ENCODE measurements at regions not wholly inside any gene's neighbourhood (a gene's known extent, or its start where the extent isn't known, plus 50 kb on each side); places are given as distances from the start of the nearest gene placed in this dataset.

DNA sequence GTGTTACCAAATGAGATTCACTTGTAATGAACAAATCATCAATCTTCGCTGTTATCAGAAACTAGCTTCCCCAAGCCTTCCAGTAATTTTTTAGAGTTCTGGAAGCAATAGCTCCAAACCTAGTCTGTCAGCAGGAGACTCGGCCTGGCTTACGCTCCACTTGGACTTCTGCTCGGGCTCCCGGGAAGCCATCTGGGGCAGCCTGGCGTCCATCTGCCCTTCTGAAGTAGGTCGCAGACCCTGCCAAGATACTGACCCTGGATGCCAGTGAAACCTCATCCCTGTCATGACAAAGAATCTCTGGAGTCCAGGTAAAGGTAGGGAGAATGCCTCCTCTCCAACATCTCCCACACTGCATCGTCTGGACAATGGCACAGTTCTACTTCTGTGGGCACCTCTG, 493.8 kb upstream of the ZFP42 start:
- no peak overlapping the region for H2BK20ac ChIP-seq (ENCODE audit: low read length)
- H3K23ac ChIP-seq (ENCODE audit: insufficient read length), result no peak overlapping the region
- DNase-seq (ENCODE audit: low read depth in 1 of 2, low spot score in 2 of 2) (no peak), FAIRE-seq (no peak)
- no peaks in the 10 kb centered on the region for H3K79me1 ChIP-seq (ENCODE audit: low read depth, low read length)
- H3K56ac ChIP-seq (replicated peaks; ENCODE audit: insufficient read length, low read depth, low read length), result no peak overlapping the region
- H3K9ac ChIP-seq (replicated peaks in 1 of 4; ENCODE audit: extremely low read depth in 1 of 4, low read depth in 3 of 4, low read length in 3 of 4), result no peak overlapping the region
- H4K91ac ChIP-seq (replicated peaks; ENCODE audit: insufficient read length, low read length), result no peak overlapping the region
- no peaks in the 10 kb centered on the region for H3K79me2 ChIP-seq (ENCODE audit: control insufficient read depth in 1 of 2, insufficient read depth in 2 of 2, low read length in 2 of 2)
- H3K27me3 ChIP-seq (replicated peaks in 1 of 4; ENCODE audit: control insufficient read depth in 3 of 4, extremely low read depth in 1 of 4, insufficient read depth in 3 of 4, low read length in 3 of 4), result no peaks in the 10 kb centered on the region
- H3K14ac ChIP-seq (ENCODE audit: insufficient read length), result no peak overlapping the region
- no peak overlapping the region for H2BK12ac ChIP-seq (ENCODE audit: low read depth, low read length)
- H3K4me3 ChIP-seq (ENCODE audit: extremely low read depth in 1 of 4, insufficient read depth in 2 of 4, low read depth in 3 of 4, low read length in 4 of 4), result no peak overlapping the region
- H4K8ac ChIP-seq (ENCODE audit: extremely low read depth, insufficient read depth, low read length), result no peak overlapping the region
- no peak overlapping the region for H3K18ac ChIP-seq (ENCODE audit: extremely low read depth, low read length)
- H2AFZ ChIP-seq (ENCODE audit: low read length), result no peak overlapping the region
- H3K9me3 ChIP-seq (ENCODE audit: insufficient read depth in 2 of 2, low read depth in 1 of 2, low read length in 1 of 2), result peaks cover 0 to 11% of the 10 kb centered on the region in 2 experiments; a peak in 1 of 4 replicates
- H2BK5ac ChIP-seq (ENCODE audit: low read depth, low read length), result no peak overlapping the region
- WGBS, 2 experiments (ENCODE audit: extremely low coverage in 1 of 2, insufficient coverage in 1 of 2, insufficient read length in 1 of 2, insufficient replicate concordance in 2 of 2, low coverage in 1 of 2, low lambda C conversion rate in 2 of 2, missing lambda C conversion rate in 1 of 2), result 94% methylated on average over 8 of the region's 8 CpGs; no CpG with 5 or more reads in 1 of the 2 experiments
- ChIA-PET POLR2A (ENCODE audit: partially characterized antibody) (no interaction called here), CTCF (ENCODE audit: partially characterized antibody) (interaction anchor here (0.7 kb wide), 1 partner anchor 10 kb away, joined by 3 read pairs; no protein-coding TSS in a partner anchor)
- no peak overlapping the region for H2BK120ac ChIP-seq (replicated peaks; ENCODE audit: low read depth, low read length)
- no peaks in the 10 kb centered on the region for H3K36me3 ChIP-seq (ENCODE audit: control insufficient read depth in 2 of 4, insufficient read depth in 4 of 4, low read length in 3 of 4)
- H3K23me2 ChIP-seq (ENCODE audit: low read depth, low read length), result no peaks in the 10 kb centered on the region
- no peak overlapping the region for H3K4me2 ChIP-seq (ENCODE audit: insufficient read depth in 1 of 2, low read depth in 2 of 2, low read length in 2 of 2)
- TF ChIP-seq SUZ12 (IDR thresholded peaks at IDR 0.05; ENCODE audit: low read length), result no peak
- TF ChIP-seq RNF2 (IDR thresholded peaks at IDR 0.05; ENCODE audit: borderline replicate concordance, low read depth, low read length, missing control alignments, poor library complexity, severe bottlenecking), result no peak
- TF ChIP-seq, protein P1, sequence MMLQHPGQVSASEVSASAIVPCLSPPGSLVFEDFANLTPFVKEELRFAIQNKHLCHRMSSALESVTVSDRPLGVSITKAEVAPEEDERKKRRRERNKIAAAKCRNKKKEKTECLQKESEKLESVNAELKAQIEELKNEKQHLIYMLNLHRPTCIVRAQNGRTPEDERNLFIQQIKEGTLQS (IDR thresholded peaks at IDR 0.05; ENCODE audit: insufficient read depth, low read depth, low read length), result no peak
- TF ChIP-seq TAF1 (IDR thresholded peaks at IDR 0.05; ENCODE audit: low read depth, low read length), result no peak
- no peak for TF ChIP-seq EZH2 (IDR thresholded peaks at IDR 0.05; ENCODE audit: low read depth, low read length, severe bottlenecking)
- no peak overlapping the region for H2AK5ac ChIP-seq (ENCODE audit: low read depth, low read length)
- no peak overlapping the region for H4K5ac ChIP-seq (ENCODE audit: insufficient read length, low read depth, low read length)
- H3K4ac ChIP-seq (replicated peaks; ENCODE audit: insufficient read length, low read depth, low read length), result no peak overlapping the region
- no peak overlapping the region for H2BK15ac ChIP-seq (ENCODE audit: low read length)
- no peaks in the 10 kb centered on the region for H4K20me1 ChIP-seq (replicated peaks in 1 of 2; ENCODE audit: control insufficient read depth in 1 of 2, insufficient read depth in 2 of 2, low read length in 2 of 2)
- H3K4me1 ChIP-seq (replicated peaks in 1 of 4; ENCODE audit: control insufficient read depth in 3 of 4, insufficient read depth in 4 of 4, low read length in 3 of 4), result no peaks in the 10 kb centered on the region
- H3K27ac ChIP-seq (ENCODE audit: low read depth, low read length), result no peak overlapping the region

All from H1 (cell line).